Activated CD4-positive, alpha-beta T cell treated with anti-CD3 and anti-CD28 coated beads, Interleukin-2, amount 50 U/mL, for 16 hours (primary cell): ENCODE measurements at regions not wholly inside any gene's neighbourhood (a gene's known extent, or its start where the extent isn't known, plus 50 kb on each side); places are given as distances from the start of the nearest gene placed in this dataset.
"Not testable (repeated sequence)": the region's sequence is repeated elsewhere in the genome, so short reads cannot be mapped to it uniquely, and the experiment has no call there.

Experiments used
- DNase-seq: peaks from one replicate; pipeline ENCODE4 v3.0.0-alpha.2; 2020

DNA sequence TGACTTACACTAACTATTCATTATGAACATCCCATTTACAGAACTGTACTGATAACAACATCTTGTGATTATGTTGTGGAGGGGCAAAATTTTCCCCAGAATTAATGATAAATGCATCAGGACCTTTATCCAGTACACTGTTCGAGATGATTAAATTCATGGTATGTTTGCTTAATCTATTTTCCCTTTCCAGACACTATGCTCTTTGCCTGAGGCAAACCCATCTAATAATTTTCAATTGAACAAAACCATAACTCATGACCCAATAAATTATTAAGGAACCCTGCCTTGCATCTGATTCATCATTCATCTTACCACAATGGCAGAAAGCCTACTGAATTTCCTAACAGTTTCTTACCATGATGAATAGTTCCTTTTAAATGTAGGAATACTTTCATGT is 385.0 kb downstream of the DSEL start:
- DNase-seq: no peak

DNA sequence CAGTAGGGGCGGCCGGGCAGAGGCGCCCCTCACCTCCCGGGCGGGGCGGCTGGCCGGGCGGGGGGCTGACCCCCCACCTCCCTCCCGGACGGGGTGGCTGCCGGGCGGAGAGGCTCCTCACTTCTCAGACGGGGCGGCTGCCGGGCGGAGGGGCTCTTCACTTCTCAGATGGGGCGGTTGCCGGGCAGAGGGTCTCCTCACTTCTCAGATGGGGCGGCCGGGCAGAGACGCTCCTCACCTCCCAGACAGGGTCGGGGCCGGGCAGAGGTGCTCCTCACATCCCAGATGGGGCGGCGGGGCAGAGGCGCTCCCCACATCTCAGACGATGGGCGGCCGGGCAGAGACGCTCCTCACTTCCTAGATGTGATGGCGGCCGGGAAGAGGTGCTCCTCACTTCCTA is 389.8 kb downstream of the DSEL start:
- DNase-seq: not testable (repeated sequence)

GRCh38 chr18:67123901-67124300 is 392.6 kb downstream of the DSEL start:
- no peak for DNase-seq

GRCh38 chr18:67117804-67118203 is 398.7 kb downstream of the DSEL start:
- no peak for DNase-seq

DNA sequence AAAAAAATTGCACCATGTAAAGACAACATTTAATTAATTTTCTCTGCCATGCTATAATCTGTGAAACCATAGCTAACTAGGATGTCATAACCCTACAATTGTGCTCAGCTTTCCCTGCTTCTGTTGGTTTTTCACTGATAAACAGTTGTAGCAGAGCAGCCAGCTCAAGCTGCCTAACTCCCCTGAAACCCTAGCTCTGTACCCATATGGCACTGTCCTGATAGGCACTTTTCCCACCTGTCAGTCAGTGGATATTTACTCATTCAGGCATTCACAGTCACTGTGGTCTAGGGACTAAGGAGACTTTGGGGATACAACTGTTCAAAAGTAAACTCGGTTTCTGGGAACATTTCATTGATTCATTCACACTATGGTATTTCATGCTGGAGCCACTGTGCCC is 407.0 kb downstream of the DSEL start:
- no peak for DNase-seq

GRCh38 chr18:67108894-67109293 is 407.6 kb downstream of the DSEL start:
- DNase-seq: no peak

- peak; percentile 51 for DNase-seq
Observed at GRCh38 chr18:67104700-67105284, 411.7 kb downstream of the DSEL start.

DNA sequence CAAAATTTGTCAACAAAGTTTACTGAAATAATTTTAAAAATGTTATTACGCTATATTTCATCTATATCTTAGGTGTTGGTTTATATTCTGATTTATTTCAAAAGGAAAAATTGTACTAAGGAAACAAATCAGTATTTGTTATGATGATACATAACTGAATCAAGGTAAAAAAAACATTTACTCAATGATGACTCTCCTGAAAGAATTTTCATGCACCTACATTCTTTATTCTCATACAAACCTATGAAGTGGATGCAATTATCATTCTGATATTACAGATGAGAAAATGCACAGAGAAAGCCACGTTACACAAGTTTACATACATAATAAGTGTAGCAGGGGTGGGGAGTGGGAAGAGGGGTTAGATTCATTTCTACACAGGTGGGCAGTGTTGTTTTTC is 422.4 kb downstream of the DSEL start:
- DNase-seq: no peak

DNA sequence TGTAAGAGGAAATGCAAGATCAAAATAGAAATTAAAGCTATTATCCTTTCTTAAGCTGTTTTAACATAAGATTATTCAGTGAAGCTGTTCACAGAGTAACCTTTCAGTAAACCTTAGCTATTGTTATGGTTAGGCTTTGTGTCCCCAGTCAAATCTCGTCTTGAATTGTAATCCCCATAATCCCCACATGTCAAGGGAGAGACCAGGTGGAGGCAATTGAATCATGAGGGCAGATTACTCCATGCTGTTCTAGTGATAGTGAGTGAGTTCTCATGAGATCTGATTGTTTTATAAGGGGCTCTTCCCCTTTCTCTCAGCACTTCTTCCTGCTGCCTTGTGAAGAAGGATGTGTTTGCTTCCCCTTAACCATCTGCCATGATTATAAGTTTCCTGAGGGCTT is 424.4 kb downstream of the DSEL start:
- DNase-seq: no peak

DNA sequence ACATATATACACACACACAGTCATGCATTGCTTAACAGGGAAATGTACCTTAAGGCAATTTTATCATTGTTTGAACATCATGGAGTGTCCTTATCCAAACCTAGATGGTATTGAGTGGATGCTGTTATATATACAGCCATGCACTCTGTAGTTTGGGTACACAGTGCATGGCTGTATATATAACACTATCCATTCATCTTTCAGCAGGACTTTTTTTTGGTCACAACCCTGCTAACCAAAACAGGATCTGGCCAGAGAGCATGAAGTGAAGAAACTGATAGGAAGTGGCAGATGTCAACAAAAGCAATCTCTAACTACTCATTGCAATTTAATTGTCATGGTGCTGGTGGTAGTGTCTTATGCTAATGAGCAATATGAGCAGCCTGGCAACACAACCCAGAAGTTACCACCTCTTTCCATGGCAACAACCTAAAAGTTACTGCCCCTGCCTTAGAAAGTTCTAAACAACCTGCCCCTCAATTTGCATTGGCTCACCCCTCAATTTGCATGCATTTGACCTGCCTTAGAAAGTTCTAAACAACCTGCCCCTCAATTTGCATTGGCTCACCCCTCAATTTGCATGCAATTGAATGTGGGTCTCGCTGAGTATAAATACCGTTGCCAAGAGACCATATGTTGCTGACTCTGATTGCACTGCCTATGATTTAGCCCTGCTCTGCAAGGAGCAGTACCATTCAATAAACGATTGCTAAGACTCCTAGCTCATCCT is 434.9 kb downstream of the DSEL start:
- DNase-seq: no peak

GRCh38 chr18:67080601-67081000 is 435.9 kb downstream of the DSEL start:
- DNase-seq: no peak

GRCh38 chr18:67074309-67074708 is 442.2 kb downstream of the DSEL start:
- no peak for DNase-seq

GRCh38 chr18:67072791-67073190 is 443.7 kb downstream of the DSEL start:
- DNase-seq: no peak

DNA sequence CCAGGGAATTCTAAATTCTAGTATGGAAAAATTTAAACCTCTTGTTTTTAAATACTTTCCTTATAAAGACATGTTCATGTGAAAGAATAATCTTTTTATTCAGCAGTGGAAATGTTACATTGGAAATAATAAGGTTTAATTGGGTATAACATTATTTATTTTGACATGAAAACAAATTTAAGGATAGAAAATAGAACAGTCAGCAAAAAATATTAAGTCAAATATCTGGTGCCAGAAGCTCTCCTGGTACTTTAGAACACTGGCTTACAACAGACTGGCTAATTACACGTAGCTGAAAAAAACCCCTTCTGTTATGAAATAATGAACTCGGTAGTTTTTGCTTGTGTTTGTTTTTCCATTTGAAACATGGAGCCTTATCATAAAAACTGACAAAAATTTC is 447.9 kb downstream of the DSEL start:
- DNase-seq: no peak

- DNase-seq: no peak
Observed at GRCh38 chr18:67047334-67047733, 443.4 kb upstream of the CDH19 start.

DNA sequence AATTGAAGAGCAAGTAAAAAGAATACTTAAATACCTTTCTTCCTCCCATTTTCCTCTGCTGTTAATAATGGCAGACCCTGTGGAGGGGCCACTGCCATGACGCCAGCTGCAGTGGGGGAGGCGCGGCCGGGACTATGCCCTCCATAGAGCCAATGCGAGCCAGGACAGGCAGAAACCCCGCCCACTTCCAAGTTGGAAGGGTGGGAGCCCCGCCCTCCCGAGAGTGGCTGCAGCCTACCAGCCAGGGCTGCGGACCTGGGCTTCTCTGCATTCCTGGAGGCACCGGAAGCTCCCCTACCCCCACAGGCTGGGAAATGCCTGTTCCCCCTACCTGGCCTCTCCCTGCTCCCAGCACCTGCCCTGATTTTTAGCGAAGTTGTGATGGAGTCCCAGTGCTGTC is 439.4 kb upstream of the CDH19 start:
- no peak for DNase-seq

DNA sequence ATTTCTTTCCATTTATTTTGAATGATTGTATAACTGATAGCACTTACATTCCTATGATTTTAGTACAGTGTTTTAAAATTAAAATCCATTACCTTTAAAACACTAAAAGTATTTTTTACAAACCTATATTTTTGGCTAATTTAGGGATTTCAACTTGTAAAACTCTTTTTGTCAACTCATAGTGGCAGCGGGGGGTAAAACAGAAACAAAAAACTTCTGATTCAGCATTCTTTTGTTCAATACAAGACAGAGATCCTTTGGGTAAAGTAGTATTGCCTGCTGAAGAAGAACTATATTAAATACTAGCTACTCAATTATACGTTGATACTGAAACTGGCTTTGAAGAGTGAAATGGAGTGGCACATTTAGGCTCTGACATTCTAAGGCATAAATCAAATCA is 437.4 kb upstream of the CDH19 start:
- no peak for DNase-seq

DNA sequence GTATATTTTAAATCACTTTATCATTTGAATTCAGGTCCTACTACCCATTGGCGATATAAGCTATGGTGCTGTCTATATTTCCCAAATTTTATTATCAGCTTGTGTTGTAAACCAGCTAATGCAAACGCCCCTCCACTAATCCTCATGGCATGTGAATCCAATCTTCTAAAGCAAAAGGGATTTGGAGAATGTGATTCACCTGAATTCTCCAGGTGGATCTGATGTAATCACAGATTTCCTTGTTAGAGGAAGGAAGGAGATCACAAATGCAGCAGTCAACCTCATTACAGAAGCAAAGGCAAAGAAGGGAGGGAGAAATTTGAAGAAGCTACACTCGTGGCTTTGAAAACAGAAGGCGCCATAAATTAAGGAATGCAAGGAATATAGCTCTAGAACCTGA is 431.1 kb upstream of the CDH19 start:
- DNase-seq: no peak

GRCh38 chr18:67023059-67023458 is 419.2 kb upstream of the CDH19 start:
- DNase-seq: no peak

GRCh38 chr18:67010919-67011318 is 407.0 kb upstream of the CDH19 start:
- no peak for DNase-seq

DNA sequence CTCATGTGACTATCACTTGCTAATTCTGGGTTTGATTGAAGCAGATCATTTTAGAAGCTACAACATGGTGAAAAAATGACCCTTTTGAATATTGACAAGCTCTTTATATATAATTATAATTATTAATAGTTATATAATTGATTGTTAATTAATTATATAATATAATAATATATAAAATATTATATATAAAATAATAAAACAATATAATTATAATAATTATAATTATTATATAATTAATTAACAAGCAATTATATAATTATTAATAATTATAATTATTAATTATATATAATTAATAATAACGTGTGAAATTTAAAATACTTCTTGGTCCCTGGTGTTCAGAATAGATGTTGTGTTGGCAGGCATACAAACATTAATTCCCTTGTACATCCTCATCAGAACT is 404.1 kb upstream of the CDH19 start:
- DNase-seq: no peak

DNA sequence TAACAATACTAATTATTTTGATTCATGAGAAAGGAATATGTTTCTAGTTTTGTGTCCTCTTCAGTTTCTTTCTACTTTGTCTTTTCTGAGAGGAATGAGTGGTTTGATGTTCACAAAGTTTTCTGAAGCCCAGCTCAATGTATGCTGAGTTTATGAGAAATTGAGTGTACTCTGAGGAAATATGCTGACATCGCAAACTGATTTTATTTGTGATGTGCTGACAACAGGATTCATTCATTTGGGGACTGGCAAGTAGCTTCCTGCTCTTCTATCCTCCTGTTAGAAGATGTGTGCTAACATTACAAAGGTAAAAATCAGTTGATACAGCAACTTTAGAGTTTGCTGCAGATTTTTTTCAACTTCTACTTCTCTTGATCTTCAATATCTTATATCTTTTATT is 403.2 kb upstream of the CDH19 start:
- no peak for DNase-seq

GRCh38 chr18:67001052-67001451 is 397.2 kb upstream of the CDH19 start:
- no peak for DNase-seq

- no peak for DNase-seq
Observed at GRCh38 chr18:66999003-66999402, 395.1 kb upstream of the CDH19 start.

GRCh38 chr18:66995270-66995669 is 391.4 kb upstream of the CDH19 start:
- no peak for DNase-seq
